GM21381 (cell line): ENCODE measurements at regions not wholly inside any gene's neighbourhood (a gene's known extent, or its start where the extent isn't known, plus 50 kb on each side); places are given as distances from the start of the nearest gene placed in this dataset.
"Not testable (repeated sequence)": the region's sequence is repeated elsewhere in the genome, so short reads cannot be mapped to it uniquely, and the experiment has no call there.

Experiments
- ATAC-seq: cut with Tn5 transposase; IDR thresholded peaks from one replicate; pipeline ENCODE4 v1.9.1; 2021; ENCODE audit warnings: mild to moderate bottlenecking, moderate library complexity; ENCODE audit not compliant: unreplicated experiment

GRCh38 chr4:138408758-138409157, 166.6 kb upstream of the SLC7A11 start:
- no peak for ATAC-seq

GRCh38 chr4:138407329-138407728, 165.2 kb upstream of the SLC7A11 start:
- ATAC-seq, result no peak

- ATAC-seq, result no peak
These were observed 164.7 kb upstream of the SLC7A11 start for GRCh38 chr4:138406876-138407275.

GRCh38 chr4:138405934-138406567, 163.9 kb upstream of the SLC7A11 start:
- ATAC-seq, result peak; percentile 56

GRCh38 chr4:138405466-138405891, 163.3 kb upstream of the SLC7A11 start:
- peak; percentile 71 for ATAC-seq

GRCh38 chr4:138404801-138405200, 162.7 kb upstream of the SLC7A11 start:
- ATAC-seq, result no peak

GRCh38 chr4:138404251-138404650, 162.1 kb upstream of the SLC7A11 start:
- no peak for ATAC-seq

- ATAC-seq, result no peak
These were observed 159.2 kb upstream of the SLC7A11 start for GRCh38 chr4:138401334-138401733.

- no peak for ATAC-seq
These were observed 158.4 kb upstream of the SLC7A11 start for GRCh38 chr4:138400543-138400942.

GRCh38 chr4:138400066-138400465, 157.9 kb upstream of the SLC7A11 start:
- ATAC-seq, result no peak

GRCh38 chr4:138399081-138399480, 156.9 kb upstream of the SLC7A11 start:
- no peak for ATAC-seq

GRCh38 chr4:138398322-138398721, 156.2 kb upstream of the SLC7A11 start:
- ATAC-seq, result no peak

- no peak for ATAC-seq
These were observed 151.9 kb upstream of the SLC7A11 start for GRCh38 chr4:138393886-138394610.

- no peak for ATAC-seq
These were observed 150.7 kb upstream of the SLC7A11 start for GRCh38 chr4:138392751-138393308.

GRCh38 chr4:138389976-138390685, 148.0 kb upstream of the SLC7A11 start:
- no peak for ATAC-seq

GRCh38 chr4:138374947-138375346, 132.8 kb upstream of the SLC7A11 start:
- ATAC-seq, result no peak

- no peak for ATAC-seq
These were observed 125.8 kb upstream of the SLC7A11 start for GRCh38 chr4:138367942-138368341.

GRCh38 chr4:138352446-138352845, 110.3 kb upstream of the SLC7A11 start:
- ATAC-seq, result not testable (repeated sequence)

GRCh38 chr4:138348055-138348454, 105.9 kb upstream of the SLC7A11 start:
- ATAC-seq, result no peak

- ATAC-seq, result no peak
These were observed 105.4 kb upstream of the SLC7A11 start for GRCh38 chr4:138347561-138347960.

GRCh38 chr4:138344851-138345250, 102.7 kb upstream of the SLC7A11 start:
- ATAC-seq, result no peak

GRCh38 chr4:138344054-138344453, 101.9 kb upstream of the SLC7A11 start:
- no peak for ATAC-seq
